GM12878 (cell line): ENCODE measurements at regions not wholly inside any gene's neighbourhood (a gene's known extent, or its start where the extent isn't known, plus 50 kb on each side); places are given as distances from the start of the nearest gene placed in this dataset.

Source experiments
- ATAC-seq: fragments of 200-7000 bp; cut with Tn5 transposase; 3 replicates; pipeline ENCODE4 v1.9.1; 2020; ENCODE audit warnings: mild to moderate bottlenecking, moderate library complexity
- BruUV-seq: library from RNA; stranded (reverse); fragments of 400-500 nt; replicated peaks from 2 replicates; lab custom pipeline; 2021; lab: Mats Ljungman, UMichigan
- CTCF ChIA-PET: fragments of 300-600 bp; sonication (Branson Sonifier 250); formaldehyde crosslinking; extraction: SDS; loops from one replicate; lab custom pipeline; 2021; ENCODE audit warnings: inconsistent platforms; lab: Yijun Ruan, JAX
- POLR2A ChIA-PET: fragments of 350-600 bp; formaldehyde crosslinking; extraction: SDS; loops from one replicate; lab custom pipeline; 2021; ENCODE audit warnings: inconsistent platforms; lab: Charles Lee
- RAD21 ChIA-PET: fragments of 300-600 bp; sonication (Branson Sonifier 250); formaldehyde crosslinking; loops from one replicate; lab custom pipeline; 2023; ENCODE audit warnings: antibody characterized with exemption; ENCODE audit not compliant: unreplicated experiment; lab: Charles Lee
- SMC1A ChIA-PET: fragments of 300-600 bp; sonication (Branson Sonifier 250); formaldehyde crosslinking; loops from one replicate; lab custom pipeline; 2023; ENCODE audit not compliant: unreplicated experiment, uncharacterized antibody; lab: Charles Lee
- DNase-seq: peaks from one replicate; pipeline ENCODE4 v3.0.0-alpha.2; 2011; ENCODE audit warnings: low read depth, low spot score
- FAIRE-seq: peaks from 3 replicates; lab custom pipeline; 2011; peaks lifted over from hg19 to GRCh38; lab: Jason Lieb, UNC
- H2AFZ ChIP-seq: 2 replicates; pipeline ENCODE4 v1.6.0; 2011; ENCODE audit warnings: low read depth, low read length, control low read depth; ENCODE audit not compliant: control insufficient read depth
- H3K27ac ChIP-seq: 2 replicates; pipeline ENCODE4 v1.5.1; 2011; ENCODE audit warnings: control low read depth; ENCODE audit not compliant: control insufficient read depth, insufficient read depth
- H3K27me3 ChIP-seq, 2 experiments: replicated peaks in 1 of 2; 2 replicates each; pipeline versions ENCODE4 v1.6.0 to v1.6.1; 2011; ENCODE audit warnings: low read length in 1 of 2; ENCODE audit not compliant: control insufficient read depth in 2 of 2, insufficient read depth in 2 of 2
- H3K36me3 ChIP-seq, 2 experiments: 2 replicates each; pipeline ENCODE4 v1.5.1; 2011; ENCODE audit warnings: low read length in 1 of 2; ENCODE audit not compliant: control insufficient read depth in 2 of 2, insufficient read depth in 2 of 2
- H3K4me1 ChIP-seq: 2 replicates; pipeline ENCODE4 v1.6.1; 2011; ENCODE audit warnings: mild to moderate bottlenecking, low read length, moderate library complexity, mixed read lengths; ENCODE audit not compliant: control insufficient read depth, insufficient read depth
- H3K4me2 ChIP-seq: 2 replicates; pipeline ENCODE4 v1.6.0; 2011; ENCODE audit warnings: control low read depth; ENCODE audit not compliant: control insufficient read depth, insufficient read depth
- H3K4me3 ChIP-seq: fragments of 200-600 bp; sonication (generic); 2 replicates; pipeline ENCODE4 v1.5.1; 2016
- H3K79me2 ChIP-seq: 2 replicates; pipeline ENCODE4 v1.6.0; 2011; ENCODE audit warnings: low read length; ENCODE audit not compliant: control insufficient read depth, insufficient read depth
- H3K9ac ChIP-seq: 2 replicates; pipeline ENCODE4 v1.8.0; 2011; ENCODE audit warnings: low read length, control low read depth, mixed read lengths; ENCODE audit not compliant: control insufficient read depth, insufficient read depth
- H3K9me3 ChIP-seq: replicated peaks from 3 replicates; pipeline ENCODE4 v1.5.1; 2011; ENCODE audit warnings: mild to moderate bottlenecking, low read length; ENCODE audit not compliant: control insufficient read depth, insufficient read depth
- H4K20me1 ChIP-seq: 2 replicates; pipeline ENCODE4 v1.6.0; 2011; ENCODE audit not compliant: control insufficient read depth, insufficient read depth
- CUX1 ChIP-seq: IDR thresholded peaks from 2 replicates; pipeline ENCODE4 v1.6.1; 2012; ENCODE audit warnings: improper control_type of control experiment, low read depth, low read length; ENCODE audit not compliant: insufficient replicate concordance
- IKZF1 ChIP-seq: fragments of 450-650 bp; conservative IDR thresholded peaks from 2 replicates; pipeline ENCODE4 v1.6.1; 2017; ENCODE audit warnings: antibody characterized with exemption, mild to moderate bottlenecking
- RBBP5 ChIP-seq: fragments of 200-600 bp; sonication (generic); conservative IDR thresholded peaks from 2 replicates; pipeline ENCODE4 v1.6.1; 2016
- RELB ChIP-seq: fragments of 450-650 bp; IDR thresholded peaks from 2 replicates; pipeline ENCODE4 v1.6.1; 2017; ENCODE audit warnings: low read depth, mild to moderate bottlenecking, moderate library complexity
- SRF ChIP-seq, 2 experiments: IDR thresholded peaks; 2 replicates each; pipeline ENCODE4 v1.6.1; 2011; ENCODE audit warnings: low read depth in 2 of 2, low read length in 2 of 2, mild to moderate bottlenecking in 1 of 2, moderate library complexity in 1 of 2
- STAT3 ChIP-seq: IDR thresholded peaks from 2 replicates; pipeline ENCODE4 v1.6.1; 2011; ENCODE audit warnings: low read depth, low read length, improper control_type of control experiment
- YY1 ChIP-seq: IDR thresholded peaks from 2 replicates; pipeline ENCODE4 v1.6.1; 2011; ENCODE audit warnings: low read depth, mild to moderate bottlenecking, low read length
- ZNF592 ChIP-seq: fragments of 450-650 bp; IDR thresholded peaks from 2 replicates; pipeline ENCODE4 v1.6.1; 2017; ENCODE audit warnings: mild to moderate bottlenecking, moderate library complexity
- ZZZ3 ChIP-seq: IDR thresholded peaks from 2 replicates; pipeline ENCODE4 v1.6.1; 2011; ENCODE audit warnings: low read depth; ENCODE audit not compliant: control insufficient read depth, insufficient read length
- WGBS: methylation state at CpG from one replicate; pipeline ENCODE4 v1.1.6; 2016; ENCODE audit warnings: low lambda C conversion rate; ENCODE audit not compliant: insufficient replicate concordance, insufficient coverage; ENCODE audit errors: missing lambda C conversion rate; 5-methylcytosine and 5-hydroxymethylcytosine counted together
- in situ Hi-C: fragments of 300-500 bp; cut with MboI; formaldehyde crosslinking; loops from 9 replicates; pipeline ENCODE4 v1.14.3; 2018; ENCODE audit warnings: mixed read lengths
- intact Hi-C: fragments of 100-400 bp; cut with micrococcal nuclease; formaldehyde crosslinking; loops from one replicate; pipeline ENCODE4 v1.14.2; 2022; ENCODE audit not compliant: unreplicated experiment

GRCh38 chr15:39251413-39252133 lies 329.3 kb upstream of the THBS1 start:
- Histone ChIP-seq H3K27me3 (no peaks in the 10 kb centered on the region), H3K9ac (no peak overlapping the region), H3K4me2 (no peak overlapping the region), H3K27ac (no peak overlapping the region), H2AFZ (no peak overlapping the region), H3K4me3 (no peak overlapping the region), H3K79me2 (no peaks in the 10 kb centered on the region), H3K4me1 (no peaks in the 10 kb centered on the region), H4K20me1 (no peaks in the 10 kb centered on the region), H3K36me3 (no peaks in the 10 kb centered on the region), H3K9me3 (no peaks in the 10 kb centered on the region)
- DNase-seq (peak; percentile 26), FAIRE-seq (no peak), ATAC-seq (peak; percentile 89)
- in situ Hi-C loops (no loop called here), intact Hi-C loops (no loop called here)
- ChIA-PET POLR2A (no interaction called here), CTCF (no interaction called here), SMC1A (no interaction called here), RAD21 (no interaction called here)
- WGBS = 44% methylated on average over 3 of the region's 3 CpGs
- BruUV-seq = no TSS peak
- TF ChIP-seq RBBP5 (no peak), ZNF592 (no peak), IKZF1 (peak; percentile 20; the same call in 1 of the 2 replicates), STAT3 (no peak), YY1 (no peak), RELB (peak; percentile 34; the same call in 1 of the 2 replicates), ZZZ3 (no peak), SRF (IDR thresholded peaks at IDR 0.05; ENCODE audit: low read depth in 2 of 2, low read length in 2 of 2) (no peak), CUX1 (no peak)
